Heart left ventricle (tissue), 16 donors: ENCODE measurements at regions not wholly inside any gene's neighbourhood (a gene's known extent, or its start where the extent isn't known, plus 50 kb on each side); places are given as distances from the start of the nearest gene placed in this dataset.

Experiments used
- ATAC-seq, 4 donors: fragments of 200-7000 bp; cut with Tn5 transposase; one replicate each; pipeline ENCODE4 v1.9.1; 2020 to 2022; ENCODE audit warnings: moderate library complexity in 4 of 4, mild to moderate bottlenecking in 3 of 4, moderate number of reproducible peaks in 1 of 4
- DNase-seq, 5 donors: peaks; one replicate each; pipeline ENCODE4 v3.0.0-alpha.2; 2020
- H3K27ac ChIP-seq, 12 donors: fragments of 200-600 bp; sonication (generic) in 4 of 12; one replicate each; pipeline versions ENCODE4 v1.5.0 to v1.8.0; 2016 to 2022; ENCODE audit warnings: mild to moderate bottlenecking in 2 of 12
- H3K27me3 ChIP-seq, 9 donors: fragments of 200-600 bp; sonication (generic) in 2 of 9; one replicate each; pipeline versions ENCODE4 v1.5.1 to v1.8.0; 2016 to 2022; ENCODE audit warnings: mild to moderate bottlenecking in 3 of 9
- H3K36me3 ChIP-seq, 9 donors: fragments of 200-600 bp; sonication (generic) in 2 of 9; one replicate each; pipeline versions ENCODE4 v1.5.0 to v1.8.0; 2018 to 2022; ENCODE audit warnings: mild to moderate bottlenecking in 2 of 9
- H3K4me1 ChIP-seq, 12 donors: fragments of 200-600 bp; sonication (generic) in 4 of 12; one replicate each; pipeline versions ENCODE4 v1.5.0 to v1.8.0; 2016 to 2022; ENCODE audit warnings: mild to moderate bottlenecking in 3 of 12
- H3K4me3 ChIP-seq, 12 donors: fragments of 200-600 bp; sonication (generic) in 4 of 12; one replicate each; pipeline versions ENCODE4 v1.5.0 to v1.8.0; 2017 to 2022; ENCODE audit warnings: mild to moderate bottlenecking in 9 of 12, moderate library complexity in 4 of 12
- H3K9me3 ChIP-seq, 12 donors: fragments of 200-600 bp; sonication (generic) in 4 of 12; one replicate each; pipeline versions ENCODE4 v1.5.0 to v1.8.0; 2016 to 2022; ENCODE audit warnings: mild to moderate bottlenecking in 1 of 12
- CTCF ChIP-seq, 12 donors: fragments of 200-600 bp; sonication (generic) in 4 of 12; IDR thresholded peaks; one replicate each; pipeline versions ENCODE4 v1.5.0 to v1.8.0; 2018 to 2022; ENCODE audit warnings: antibody characterized with exemption in 12 of 12, mild to moderate bottlenecking in 5 of 12
- POLR2A ChIP-seq, 2 donors: fragments of 450-650 bp; IDR thresholded peaks; one replicate each; pipeline ENCODE4 v1.6.1; 2017; ENCODE audit warnings: antibody characterized with exemption in 2 of 2, mild to moderate bottlenecking in 2 of 2, moderate library complexity in 2 of 2
- WGBS, 4 donors: extraction: QIAGEN DNeasy Blood & Tissue Kit in 2 of 4; methylation state at CpG; one replicate each; pipeline versions ENCODE4 v1.1.5 to v1.1.7; 2013 to 2018; 5-methylcytosine and 5-hydroxymethylcytosine counted together
- intact Hi-C, 10 donors: fragments of 100-400 bp; cut with DNase I; formaldehyde crosslinking; loops; one replicate each; pipeline versions ENCODE4 v1.11.1 to v1.14.2; 2022
- donor health status: ischemic (EF 13 %, LVEDD 7.1; RV severe dilation, severe dysfunction).
- donor health status: healthy with polysubstance abuse.
- donor health status: DM: no; HTN: yes; CAD: no.
- donor health status: DM: no; HTN: no; CAD: no.
- donor health status: ischemic (EF 25% LVEDD 6.9; RV normal size, moderate dysfunction).
- donor health status: ischemic (EF 25% LVEDD 5.7; RV mildly dilated, moderate dysfunction).
- donor health status: healthy.
- donor health status: DM: yes; HTN: yes; CAD: no.
- donor health status: ischemic (EF 35%, LVEDD 5.7; RV mildly dilated, moderate dysfunction).
- donor health status: nonischemic (EF 11% LVEDD 7.7; RV severe dilation, severe dysfunction).
- donor health status: DM: yes; HTN: yes; CAD: no.
- donor health status: PGD.
- donor health status: ischemic (EF 29% LVEDD 5.4; RV normal size, mild dysfunction).
- donor health status: nonischemic (EF 23%, LVEDD 6.1; RV moderate dilation, normal function).

DNA sequence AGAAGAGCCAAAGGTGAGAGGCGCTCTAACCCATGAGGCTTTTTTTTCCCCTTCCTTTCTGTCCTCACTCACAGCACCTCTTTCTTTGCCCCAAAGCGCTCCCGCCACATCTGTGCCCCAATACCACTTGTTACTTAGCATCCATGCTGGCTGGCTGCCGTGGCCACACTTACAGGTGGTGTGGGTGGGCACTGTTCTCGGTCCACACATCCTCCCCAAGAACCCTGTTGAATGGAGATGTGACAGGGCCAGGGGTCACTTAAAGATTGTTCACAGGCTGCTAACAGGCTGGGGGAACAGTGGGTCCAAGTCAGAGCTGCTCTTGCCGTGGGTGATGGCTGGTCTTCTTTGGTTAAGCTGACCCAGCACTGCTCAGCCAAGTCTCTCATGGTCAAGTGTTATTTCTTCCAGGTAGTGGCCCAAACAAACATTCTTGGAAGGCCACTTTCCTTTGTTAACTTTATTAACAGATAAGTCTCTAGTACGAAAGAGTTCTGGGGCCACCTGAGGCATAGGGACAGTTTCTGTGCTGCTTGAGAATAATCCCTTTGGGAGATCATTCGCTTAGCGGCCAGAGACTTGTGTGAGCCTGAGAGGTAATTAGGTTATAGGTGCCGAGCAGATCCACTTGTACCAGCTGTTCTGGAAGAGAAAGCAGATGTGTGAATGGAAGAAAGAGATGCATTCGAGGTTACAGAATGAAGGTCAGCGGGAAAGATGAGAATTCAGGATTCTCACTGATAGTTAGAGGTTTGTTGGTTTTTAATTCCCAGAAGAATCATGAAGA lies 62.6 kb upstream of the IRF2BP2 start:
- WGBS, 4 donors: 94 to 96% (median 94%) methylated on average over 12 of the region's 12 CpGs
- no peaks in the 10 kb centered on the region for H3K27me3 ChIP-seq
- H3K9me3 ChIP-seq: peaks cover 0 to 12% (median 0%) of the 10 kb centered on the region in 12 donors
- H3K4me3 ChIP-seq: no peak overlapping the region
- H3K36me3 ChIP-seq: no peaks in the 10 kb centered on the region
- ATAC-seq (no peak), DNase-seq (no peak)
- peaks cover 0 to 15% (median 5%) of the 10 kb centered on the region in 12 donors for H3K4me1 ChIP-seq
- TF ChIP-seq POLR2A (IDR thresholded peaks at IDR 0.05): no peak
- TF ChIP-seq CTCF (IDR thresholded peaks at IDR 0.05): no peak
- H3K27ac ChIP-seq: no peak overlapping the region
- intact Hi-C loops: loop anchor here in 3 of 10 donors (5.0 to 10.0 kb wide), 2 partner anchors 48 to 50 kb away; no protein-coding TSS in a partner anchor

GRCh38 chr1:234670967-234671626 lies 61.1 kb upstream of the IRF2BP2 start:
- H3K4me3 ChIP-seq: no peak overlapping the region
- intact Hi-C loops: loop anchor here in 3 of 10 donors (5.0 to 10.0 kb wide), 2 partner anchors 46 to 49 kb away; no protein-coding TSS in a partner anchor
- peaks cover 0 to 17% (median 0%) of the 10 kb centered on the region in 12 donors for H3K9me3 ChIP-seq
- 79 to 84% (median 81%) methylated on average over 10 of the region's 10 CpGs for WGBS, 4 donors
- TF ChIP-seq POLR2A (IDR thresholded peaks at IDR 0.05) (no peak), CTCF (IDR thresholded peaks at IDR 0.05) (no peak)
- no peaks in the 10 kb centered on the region for H3K36me3 ChIP-seq
- H3K27ac ChIP-seq: no peak overlapping the region
- DNase-seq: no peak
- peaks cover 0 to 18% (median 3%) of the 10 kb centered on the region in 12 donors for H3K4me1 ChIP-seq
- H3K27me3 ChIP-seq: no peaks in the 10 kb centered on the region
- no peak for ATAC-seq

DNA sequence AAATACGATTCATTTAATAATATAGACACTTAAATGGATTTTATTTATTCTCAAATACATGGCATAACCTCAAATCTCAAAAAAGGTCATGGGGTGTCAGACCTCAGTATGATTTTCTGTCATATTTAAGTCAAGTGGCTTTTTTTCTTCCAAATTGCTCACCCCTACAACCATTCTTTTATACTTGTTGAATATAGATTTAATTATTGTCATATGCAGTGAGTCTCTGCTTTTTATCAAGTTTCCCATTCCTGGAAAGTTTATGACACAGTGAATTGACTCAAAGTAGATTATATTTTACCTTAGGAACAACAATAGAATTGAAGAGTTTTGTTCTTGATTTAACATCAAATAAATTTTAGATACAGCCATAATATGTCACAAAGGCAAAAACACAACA lies 59.5 kb upstream of the IRF2BP2 start:
- WGBS, 4 donors: 94 to 99% (median 96%) methylated on average over 1 of the region's 1 CpG
- Histone ChIP-seq H3K27me3 (no peaks in the 10 kb centered on the region), H3K36me3 (no peaks in the 10 kb centered on the region), H3K27ac (no peak overlapping the region), H3K9me3 (peaks cover 0 to 17% (median 0%) of the 10 kb centered on the region in 12 donors), H3K4me3 (no peak overlapping the region), H3K4me1 (peaks cover 0 to 19% (median 0%) of the 10 kb centered on the region in 12 donors)
- no peak for DNase-seq
- TF ChIP-seq POLR2A (IDR thresholded peaks at IDR 0.05): no peak
- TF ChIP-seq CTCF (IDR thresholded peaks at IDR 0.05): no peak
- ATAC-seq: no peak
- intact Hi-C loops: no loop called here

DNA sequence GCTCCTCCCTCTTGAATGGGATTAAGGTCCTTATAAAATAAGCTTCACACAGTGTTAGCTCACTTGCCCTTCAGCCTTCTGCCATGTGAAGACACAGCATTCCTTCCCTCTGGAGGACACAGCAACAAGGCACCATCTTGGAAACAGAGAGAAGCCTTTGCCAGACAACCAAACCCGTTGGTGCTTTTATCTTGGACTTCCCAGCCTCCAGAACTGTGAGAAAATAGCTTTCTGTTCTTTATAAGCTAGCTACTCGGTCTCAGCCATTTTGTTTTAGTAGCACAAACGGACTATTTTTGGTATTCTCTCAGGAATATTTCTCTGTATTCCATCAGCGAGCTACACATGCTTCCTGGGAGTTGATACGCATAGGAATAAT lies 58.6 kb upstream of the IRF2BP2 start:
- no peak overlapping the region for H3K4me3 ChIP-seq
- no peaks in the 10 kb centered on the region for H3K36me3 ChIP-seq
- 84 to 86% (median 85%) methylated on average over 5 of the region's 5 CpGs for WGBS, 4 donors
- H3K27ac ChIP-seq: no peak overlapping the region
- H3K9me3 ChIP-seq: peaks cover 0 to 17% (median 0%) of the 10 kb centered on the region in 12 donors
- TF ChIP-seq CTCF (IDR thresholded peaks at IDR 0.05) (no peak), POLR2A (IDR thresholded peaks at IDR 0.05) (no peak)
- no peaks in the 10 kb centered on the region for H3K27me3 ChIP-seq
- intact Hi-C loops: no loop called here
- H3K4me1 ChIP-seq: peaks cover 0 to 22% (median 0%) of the 10 kb centered on the region in 12 donors
- ATAC-seq: no peak
- DNase-seq: no peak
